ENCODE measurements at regions not wholly inside any gene's neighbourhood (a gene's known extent, or its start where the extent isn't known, plus 50 kb on each side); places are given as distances from the start of the nearest gene placed in this dataset.

DNA sequence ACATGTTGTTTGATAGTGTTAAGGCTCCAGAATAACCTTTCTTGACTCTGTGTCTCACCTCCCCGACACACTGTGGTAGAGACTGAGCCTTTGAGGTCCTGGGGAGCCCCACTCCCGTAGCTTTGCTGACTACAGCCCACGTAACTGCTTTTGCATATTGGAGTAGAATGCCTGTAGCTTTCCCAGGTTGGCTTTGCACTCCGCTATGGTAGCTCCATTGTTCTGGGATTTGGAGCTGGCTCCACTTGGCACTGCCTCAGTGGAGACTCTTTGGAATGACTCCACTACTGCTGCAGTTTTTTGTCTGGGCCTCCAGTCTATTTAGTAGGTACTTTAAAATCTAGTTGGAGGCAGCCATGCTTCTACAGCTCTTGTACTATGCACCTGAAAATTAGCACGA lies 56.2 kb upstream of the ANXA1 start:
- no peak for TF ChIP-seq CTCF (conservative IDR thresholded peaks at IDR 0.05; ENCODE audit: low read length)
- TF ChIP-seq EZH2phosphoT487 (IDR thresholded peaks at IDR 0.05; ENCODE audit: borderline replicate concordance), result no peak

Data from Loucy (cell line).